ENCODE measurements at regions not wholly inside any gene's neighbourhood (a gene's known extent, or its start where the extent isn't known, plus 50 kb on each side); places are given as distances from the start of the nearest gene placed in this dataset.

GRCh38 chr20:18926965-18927364 is 113.4 kb downstream of the SCP2D1 start:
- intact Hi-C loops (cut with DNase I) = no loop called here
- no peaks in the 10 kb centered on the region for H3K9me3 ChIP-seq
- H3K27me3 ChIP-seq (ENCODE audit: low read depth) = no peaks in the 10 kb centered on the region
- ATAC-seq = no peak
- no peaks in the 10 kb centered on the region for H3K36me3 ChIP-seq
- no peak overlapping the region for H3K4me3 ChIP-seq
- TF ChIP-seq, protein P1, sequence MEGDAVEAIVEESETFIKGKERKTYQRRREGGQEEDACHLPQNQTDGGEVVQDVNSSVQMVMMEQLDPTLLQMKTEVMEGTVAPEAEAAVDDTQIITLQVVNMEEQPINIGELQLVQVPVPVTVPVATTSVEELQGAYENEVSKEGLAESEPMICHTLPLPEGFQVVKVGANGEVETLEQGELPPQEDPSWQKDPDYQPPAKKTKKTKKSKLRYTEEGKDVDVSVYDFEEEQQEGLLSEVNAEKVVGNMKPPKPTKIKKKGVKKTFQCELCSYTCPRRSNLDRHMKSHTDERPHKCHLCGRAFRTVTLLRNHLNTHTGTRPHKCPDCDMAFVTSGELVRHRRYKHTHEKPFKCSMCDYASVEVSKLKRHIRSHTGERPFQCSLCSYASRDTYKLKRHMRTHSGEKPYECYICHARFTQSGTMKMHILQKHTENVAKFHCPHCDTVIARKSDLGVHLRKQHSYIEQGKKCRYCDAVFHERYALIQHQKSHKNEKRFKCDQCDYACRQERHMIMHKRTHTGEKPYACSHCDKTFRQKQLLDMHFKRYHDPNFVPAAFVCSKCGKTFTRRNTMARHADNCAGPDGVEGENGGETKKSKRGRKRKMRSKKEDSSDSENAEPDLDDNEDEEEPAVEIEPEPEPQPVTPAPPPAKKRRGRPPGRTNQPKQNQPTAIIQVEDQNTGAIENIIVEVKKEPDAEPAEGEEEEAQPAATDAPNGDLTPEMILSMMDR (IDR thresholded peaks at IDR 0.05) = no peak
- no peaks in the 10 kb centered on the region for H3K4me1 ChIP-seq
- DNase-seq = no peak
- H3K27ac ChIP-seq = no peak overlapping the region

- no peak for ATAC-seq
- intact Hi-C loops (cut with DNase I) = no loop called here
Measured at GRCh38 chr20:18928626-18929025, 115.0 kb downstream of the SCP2D1 start.

GRCh38 chr20:18929800-18930199 is 116.2 kb downstream of the SCP2D1 start:
- intact Hi-C loops (cut with DNase I) = no loop called here
- H3K36me3 ChIP-seq = no peaks in the 10 kb centered on the region
- H3K4me1 ChIP-seq = no peaks in the 10 kb centered on the region
- no peak overlapping the region for H3K4me3 ChIP-seq
- no peaks in the 10 kb centered on the region for H3K9me3 ChIP-seq
- TF ChIP-seq, protein P1 (IDR thresholded peaks at IDR 0.05) = no peak
- no peaks in the 10 kb centered on the region for H3K27me3 ChIP-seq (ENCODE audit: low read depth)
- no peak for ATAC-seq
- no peak for DNase-seq
- H3K27ac ChIP-seq = no peak overlapping the region

More at GRCh38 chr20:18928626-18929025, 115.0 kb downstream of the SCP2D1 start:
- H3K4me3 ChIP-seq = no peak overlapping the region
- TF ChIP-seq, protein P1 (IDR thresholded peaks at IDR 0.05) = no peak
- H3K36me3 ChIP-seq = no peaks in the 10 kb centered on the region
- no peaks in the 10 kb centered on the region for H3K9me3 ChIP-seq
- no peaks in the 10 kb centered on the region for H3K4me1 ChIP-seq
- DNase-seq = no peak
- H3K27me3 ChIP-seq (ENCODE audit: low read depth) = no peaks in the 10 kb centered on the region
- no peak overlapping the region for H3K27ac ChIP-seq

- Histone ChIP-seq H3K27me3 (ENCODE audit: low read depth) (no peaks in the 10 kb centered on the region), H3K36me3 (no peaks in the 10 kb centered on the region), H3K9me3 (no peaks in the 10 kb centered on the region), H3K4me3 (no peak overlapping the region), H3K4me1 (no peaks in the 10 kb centered on the region), H3K27ac (no peak overlapping the region)
- intact Hi-C loops (cut with DNase I) = no loop called here
- TF ChIP-seq, protein P1 (IDR thresholded peaks at IDR 0.05) = no peak
- ATAC-seq = no peak
- DNase-seq = no peak
Measured at GRCh38 chr20:18943542-18943941, 130.0 kb downstream of the SCP2D1 start.

DNA sequence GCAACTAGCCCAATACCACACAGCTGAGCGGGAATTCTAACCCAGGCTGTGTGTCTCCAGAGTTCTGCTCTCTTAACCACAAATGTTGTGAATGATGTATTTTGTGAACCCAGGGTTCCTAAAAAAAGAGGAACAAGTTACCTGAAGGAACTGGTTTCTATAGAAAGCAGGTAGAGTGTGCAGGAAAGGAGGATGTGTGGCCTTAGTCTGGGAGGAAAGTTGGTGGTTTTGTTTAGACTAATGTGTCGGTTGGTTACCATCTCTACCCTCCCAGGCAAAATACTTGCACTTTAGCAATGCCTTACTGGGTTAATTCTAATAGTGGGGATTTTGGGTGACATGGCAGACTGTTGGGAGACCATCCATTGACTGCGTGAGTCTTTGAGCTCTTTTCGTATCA is 143.3 kb downstream of the SCP2D1 start:
- no peaks in the 10 kb centered on the region for H3K4me1 ChIP-seq
- no peaks in the 10 kb centered on the region for H3K36me3 ChIP-seq
- no peak overlapping the region for H3K27ac ChIP-seq
- TF ChIP-seq, protein P1 (IDR thresholded peaks at IDR 0.05) = no peak
- H3K27me3 ChIP-seq (ENCODE audit: low read depth) = no peaks in the 10 kb centered on the region
- DNase-seq (no peak), ATAC-seq (no peak)
- no peak overlapping the region for H3K4me3 ChIP-seq
- H3K9me3 ChIP-seq = no peaks in the 10 kb centered on the region
- intact Hi-C loops (cut with DNase I) = no loop called here

- no peak for DNase-seq
- no peaks in the 10 kb centered on the region for H3K4me1 ChIP-seq
- TF ChIP-seq, protein P1 (IDR thresholded peaks at IDR 0.05) = no peak
- no peaks in the 10 kb centered on the region for H3K9me3 ChIP-seq
- H3K4me3 ChIP-seq = no peak overlapping the region
- no peak for ATAC-seq
- intact Hi-C loops (cut with DNase I) = no loop called here
- no peaks in the 10 kb centered on the region for H3K27me3 ChIP-seq (ENCODE audit: low read depth)
- no peaks in the 10 kb centered on the region for H3K36me3 ChIP-seq
- no peak overlapping the region for H3K27ac ChIP-seq
Measured at GRCh38 chr20:18957328-18957727, 143.7 kb downstream of the SCP2D1 start.
